ENCODE measurements at regions not wholly inside any gene's neighbourhood (a gene's known extent, or its start where the extent isn't known, plus 50 kb on each side); places are given as distances from the start of the nearest gene placed in this dataset.
"Not testable (repeated sequence)": the region's sequence is repeated elsewhere in the genome, so short reads cannot be mapped to it uniquely, and the experiment has no call there.

GRCh38 chr13:80823472-80823871 is 482.5 kb upstream of the SPRY2 start:
- DNase-seq (ENCODE audit: low read depth): no peak

GRCh38 chr13:80821466-80821865 is 480.5 kb upstream of the SPRY2 start:
- no peak for DNase-seq (ENCODE audit: low read depth)

- no peak for DNase-seq (ENCODE audit: low read depth)
These were observed 477.1 kb upstream of the SPRY2 start for GRCh38 chr13:80817979-80818378.

- peak; percentile 15 for DNase-seq (ENCODE audit: low read depth)
These were observed 473.6 kb upstream of the SPRY2 start for GRCh38 chr13:80814541-80814940.

- DNase-seq (ENCODE audit: low read depth): not testable (repeated sequence)
These were observed 469.4 kb upstream of the SPRY2 start for GRCh38 chr13:80810294-80810693.

GRCh38 chr13:80802946-80803345 is 462.0 kb upstream of the SPRY2 start:
- no peak for DNase-seq (ENCODE audit: low read depth)

GRCh38 chr13:80798576-80799133 is 457.7 kb upstream of the SPRY2 start:
- DNase-seq (ENCODE audit: low read depth): no peak

- DNase-seq (ENCODE audit: low read depth): no peak
These were observed 446.7 kb upstream of the SPRY2 start for GRCh38 chr13:80787604-80788003.

- peak; percentile 19 for DNase-seq (ENCODE audit: low read depth)
These were observed 443.1 kb upstream of the SPRY2 start for GRCh38 chr13:80783926-80784565.

- no peak for DNase-seq (ENCODE audit: low read depth)
These were observed 441.5 kb upstream of the SPRY2 start for GRCh38 chr13:80782441-80782840.

GRCh38 chr13:80778297-80778696 is 437.4 kb upstream of the SPRY2 start:
- no peak for DNase-seq (ENCODE audit: low read depth)

GRCh38 chr13:80757694-80758093 is 416.8 kb upstream of the SPRY2 start:
- no peak for DNase-seq (ENCODE audit: low read depth)

- no peak for DNase-seq (ENCODE audit: low read depth)
These were observed 415.0 kb upstream of the SPRY2 start for GRCh38 chr13:80755910-80756309.

- no peak for DNase-seq (ENCODE audit: low read depth)
These were observed 413.5 kb upstream of the SPRY2 start for GRCh38 chr13:80754441-80754840.

- DNase-seq (ENCODE audit: low read depth): peak; percentile 5
These were observed 412.9 kb upstream of the SPRY2 start for GRCh38 chr13:80753866-80754265.

- no peak for DNase-seq (ENCODE audit: low read depth)
These were observed 410.9 kb upstream of the SPRY2 start for GRCh38 chr13:80751854-80752253.

- DNase-seq (ENCODE audit: low read depth): no peak
These were observed 403.4 kb upstream of the SPRY2 start for GRCh38 chr13:80744147-80744914.

- DNase-seq (ENCODE audit: low read depth): peak; percentile 9
These were observed 401.1 kb upstream of the SPRY2 start for GRCh38 chr13:80742033-80742432.

GRCh38 chr13:80740071-80740470 is 399.1 kb upstream of the SPRY2 start:
- DNase-seq (ENCODE audit: low read depth): no peak

GRCh38 chr13:80737513-80737912 is 396.6 kb upstream of the SPRY2 start:
- no peak for DNase-seq (ENCODE audit: low read depth)

- no peak for DNase-seq (ENCODE audit: low read depth)
These were observed 386.5 kb upstream of the SPRY2 start for GRCh38 chr13:80727321-80727975.

GRCh38 chr13:80726868-80727267 is 385.9 kb upstream of the SPRY2 start:
- no peak for DNase-seq (ENCODE audit: low read depth)

GRCh38 chr13:80721689-80722088 is 380.8 kb upstream of the SPRY2 start:
- no peak for DNase-seq (ENCODE audit: low read depth)

Measured in iris pigment epithelial cell (primary cell).